ENCODE measurements at regions not wholly inside any gene's neighbourhood (a gene's known extent, or its start where the extent isn't known, plus 50 kb on each side); places are given as distances from the start of the nearest gene placed in this dataset.

DNA sequence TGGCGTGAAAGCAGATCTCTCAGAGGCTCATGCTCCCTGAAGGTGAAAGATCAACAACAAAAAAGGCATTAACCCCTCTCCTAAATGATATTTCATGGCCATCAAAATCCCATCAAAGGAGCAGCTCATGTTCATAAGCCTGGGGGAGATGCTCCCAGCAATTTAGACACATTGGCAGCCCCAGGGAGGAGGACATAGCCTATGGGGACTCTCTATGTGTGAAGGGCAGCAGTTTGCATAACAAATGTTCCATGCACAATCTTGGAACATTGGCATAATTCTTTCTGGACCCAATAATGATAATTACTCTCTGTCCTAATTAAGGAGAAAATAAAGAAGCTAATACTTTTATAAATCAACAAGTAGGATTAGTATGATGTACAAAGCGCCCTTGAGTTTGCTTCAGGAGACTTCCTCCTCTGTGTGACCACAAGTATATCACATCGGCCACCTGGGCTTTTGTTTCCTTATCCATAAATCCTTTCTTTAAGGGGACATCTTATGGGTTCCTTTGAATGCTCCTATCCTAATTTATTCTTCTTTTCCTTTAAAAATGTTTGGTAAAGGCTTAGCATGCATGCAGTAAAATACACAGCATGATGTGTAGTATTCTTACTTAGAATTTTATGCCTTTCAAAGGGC is 161.9 kb upstream of the PLEKHG7 start:
- TF ChIP-seq, protein P1, sequence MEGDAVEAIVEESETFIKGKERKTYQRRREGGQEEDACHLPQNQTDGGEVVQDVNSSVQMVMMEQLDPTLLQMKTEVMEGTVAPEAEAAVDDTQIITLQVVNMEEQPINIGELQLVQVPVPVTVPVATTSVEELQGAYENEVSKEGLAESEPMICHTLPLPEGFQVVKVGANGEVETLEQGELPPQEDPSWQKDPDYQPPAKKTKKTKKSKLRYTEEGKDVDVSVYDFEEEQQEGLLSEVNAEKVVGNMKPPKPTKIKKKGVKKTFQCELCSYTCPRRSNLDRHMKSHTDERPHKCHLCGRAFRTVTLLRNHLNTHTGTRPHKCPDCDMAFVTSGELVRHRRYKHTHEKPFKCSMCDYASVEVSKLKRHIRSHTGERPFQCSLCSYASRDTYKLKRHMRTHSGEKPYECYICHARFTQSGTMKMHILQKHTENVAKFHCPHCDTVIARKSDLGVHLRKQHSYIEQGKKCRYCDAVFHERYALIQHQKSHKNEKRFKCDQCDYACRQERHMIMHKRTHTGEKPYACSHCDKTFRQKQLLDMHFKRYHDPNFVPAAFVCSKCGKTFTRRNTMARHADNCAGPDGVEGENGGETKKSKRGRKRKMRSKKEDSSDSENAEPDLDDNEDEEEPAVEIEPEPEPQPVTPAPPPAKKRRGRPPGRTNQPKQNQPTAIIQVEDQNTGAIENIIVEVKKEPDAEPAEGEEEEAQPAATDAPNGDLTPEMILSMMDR (IDR thresholded peaks at IDR 0.05) = no peak
- TF ChIP-seq POLR2A (IDR thresholded peaks at IDR 0.05) = no peak
